ENCODE measurements at regions not wholly inside any gene's neighbourhood (a gene's known extent, or its start where the extent isn't known, plus 50 kb on each side); places are given as distances from the start of the nearest gene placed in this dataset.

DNA sequence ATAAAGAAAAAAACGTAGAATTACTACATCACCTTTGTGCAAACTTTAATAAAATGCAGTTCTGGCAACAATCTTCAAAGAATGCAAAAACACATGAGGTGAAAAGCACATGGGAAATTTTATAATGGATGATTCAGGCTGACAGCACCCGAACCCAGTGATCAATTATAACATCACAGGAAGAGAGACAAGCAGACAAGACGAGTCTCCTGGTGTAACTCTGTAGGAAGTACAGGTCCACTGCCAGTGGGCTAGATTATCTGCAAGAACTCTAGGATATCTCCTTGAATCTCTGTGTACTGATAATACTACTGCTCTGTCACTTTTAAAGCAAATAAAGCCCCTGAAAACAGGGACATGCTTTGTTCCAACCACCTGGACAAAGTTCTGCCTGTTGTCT is 58.9 kb upstream of the NXF3 start:
- Histone ChIP-seq H3K27me3 (no peaks in the 10 kb centered on the region), H3K27ac (no peak overlapping the region), H3K4me3 (no peak overlapping the region), H3K9me3 (no peaks in the 10 kb centered on the region), H3K4me1 (peaks cover 0 to 3% (median 0%) of the 10 kb centered on the region in 4 donors), H3K36me3 (no peaks in the 10 kb centered on the region)
- no peak for DNase-seq
- in situ Hi-C loops (cut with MboI; ENCODE audit: low pct_ligation_motif_present in 1 of 4, low pct_unique_long_range_greater_than_20kb in 1 of 4, low sequenced_read_pairs in 3 of 4), result loop anchor here in 3 of 4 donors (10.0 to 25.0 kb wide), 3 partner anchors 189 to 214 kb away; partner anchors contain the start of gene RAB40AL (in 1 of the 3)
- TF ChIP-seq POLR2AphosphoS5 (IDR thresholded peaks at IDR 0.05) (no peak), EP300 (IDR thresholded peaks at IDR 0.05; ENCODE audit: low read depth) (no peak), POLR2A (IDR thresholded peaks at IDR 0.05) (no peak)
- TF ChIP-seq, protein P1, sequence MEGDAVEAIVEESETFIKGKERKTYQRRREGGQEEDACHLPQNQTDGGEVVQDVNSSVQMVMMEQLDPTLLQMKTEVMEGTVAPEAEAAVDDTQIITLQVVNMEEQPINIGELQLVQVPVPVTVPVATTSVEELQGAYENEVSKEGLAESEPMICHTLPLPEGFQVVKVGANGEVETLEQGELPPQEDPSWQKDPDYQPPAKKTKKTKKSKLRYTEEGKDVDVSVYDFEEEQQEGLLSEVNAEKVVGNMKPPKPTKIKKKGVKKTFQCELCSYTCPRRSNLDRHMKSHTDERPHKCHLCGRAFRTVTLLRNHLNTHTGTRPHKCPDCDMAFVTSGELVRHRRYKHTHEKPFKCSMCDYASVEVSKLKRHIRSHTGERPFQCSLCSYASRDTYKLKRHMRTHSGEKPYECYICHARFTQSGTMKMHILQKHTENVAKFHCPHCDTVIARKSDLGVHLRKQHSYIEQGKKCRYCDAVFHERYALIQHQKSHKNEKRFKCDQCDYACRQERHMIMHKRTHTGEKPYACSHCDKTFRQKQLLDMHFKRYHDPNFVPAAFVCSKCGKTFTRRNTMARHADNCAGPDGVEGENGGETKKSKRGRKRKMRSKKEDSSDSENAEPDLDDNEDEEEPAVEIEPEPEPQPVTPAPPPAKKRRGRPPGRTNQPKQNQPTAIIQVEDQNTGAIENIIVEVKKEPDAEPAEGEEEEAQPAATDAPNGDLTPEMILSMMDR (IDR thresholded peaks at IDR 0.05), result no peak
- WGBS, 2 donors (ENCODE audit: low coverage in 1 of 2), result 34 to 44% methylated on average over 2 to 3 of the region's 3 CpGs
- intact Hi-C loops (cut with DNase I; ENCODE audit: low total_unique reads), result no loop called here

DNA sequence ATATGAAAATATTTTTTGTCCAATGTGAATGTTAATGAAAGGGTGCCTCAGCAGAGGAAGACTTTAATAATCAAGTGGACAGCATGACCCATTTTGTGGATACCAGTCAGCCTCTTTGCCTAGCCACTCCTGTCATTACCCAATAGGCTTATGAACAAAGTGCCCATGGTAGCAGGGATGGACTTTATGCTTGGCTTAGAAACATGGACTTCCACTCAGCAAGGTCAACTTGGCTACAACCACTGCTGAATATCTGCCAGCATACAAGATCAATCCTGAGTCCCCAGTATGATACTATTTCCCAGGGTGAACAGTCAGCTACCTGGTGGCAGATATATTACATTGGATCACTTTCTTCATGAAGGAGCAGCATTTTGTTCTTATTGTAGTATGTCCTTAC is 56.7 kb upstream of the NXF3 start:
- intact Hi-C loops (cut with DNase I; ENCODE audit: low total_unique reads), result no loop called here
- H3K36me3 ChIP-seq, result no peaks in the 10 kb centered on the region
- peaks cover 0 to 3% (median 0%) of the 10 kb centered on the region in 4 donors for H3K4me1 ChIP-seq
- H3K27me3 ChIP-seq, result no peaks in the 10 kb centered on the region
- TF ChIP-seq EP300 (IDR thresholded peaks at IDR 0.05; ENCODE audit: low read depth) (no peak), POLR2A (IDR thresholded peaks at IDR 0.05) (no peak), POLR2AphosphoS5 (IDR thresholded peaks at IDR 0.05) (no peak)
- TF ChIP-seq, protein P1 (IDR thresholded peaks at IDR 0.05), result no peak
- H3K9me3 ChIP-seq, result no peaks in the 10 kb centered on the region
- DNase-seq, result no peak
- H3K4me3 ChIP-seq, result no peak overlapping the region
- in situ Hi-C loops (cut with MboI; ENCODE audit: low pct_ligation_motif_present in 1 of 4, low pct_unique_long_range_greater_than_20kb in 1 of 4, low sequenced_read_pairs in 3 of 4), result loop anchor here in 3 of 4 donors (10.0 to 25.0 kb wide), 3 partner anchors 187 to 212 kb away; partner anchors contain the start of gene RAB40AL (in 1 of the 3)
- no peak overlapping the region for H3K27ac ChIP-seq

DNA sequence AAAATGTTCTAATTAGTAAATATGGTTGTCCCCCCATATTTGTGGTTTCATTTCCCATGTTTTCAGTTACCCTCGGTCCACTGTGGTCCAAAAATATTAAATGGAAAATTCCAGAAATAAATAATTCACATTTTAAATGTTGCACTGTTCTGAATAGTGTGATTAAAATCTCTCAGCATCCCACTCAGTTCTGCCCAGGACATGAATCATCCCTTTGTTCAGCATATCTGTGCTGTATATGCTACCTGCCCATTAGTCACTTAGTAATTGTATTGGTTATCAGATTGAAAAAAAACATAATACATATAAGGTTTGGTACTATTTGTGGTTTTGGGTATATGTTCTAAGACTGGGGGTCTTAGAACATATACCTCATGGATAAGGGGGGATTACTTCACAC is 55.1 kb upstream of the NXF3 start:
- intact Hi-C loops (cut with DNase I; ENCODE audit: low total_unique reads), result no loop called here
- 53 to 57% methylated on average over 1 of the region's 1 CpG for WGBS, 2 donors (ENCODE audit: low coverage in 1 of 2)
- H3K9me3 ChIP-seq, result no peaks in the 10 kb centered on the region
- DNase-seq, result no peak
- no peaks in the 10 kb centered on the region for H3K36me3 ChIP-seq
- TF ChIP-seq, protein P1 (IDR thresholded peaks at IDR 0.05), result no peak
- no peak for TF ChIP-seq EP300 (IDR thresholded peaks at IDR 0.05; ENCODE audit: low read depth)
- no peak for TF ChIP-seq POLR2A (IDR thresholded peaks at IDR 0.05)
- no peak for TF ChIP-seq POLR2AphosphoS5 (IDR thresholded peaks at IDR 0.05)
- H3K27ac ChIP-seq, result no peak overlapping the region
- H3K4me3 ChIP-seq, result no peak overlapping the region
- in situ Hi-C loops (cut with MboI; ENCODE audit: low pct_ligation_motif_present in 1 of 4, low pct_unique_long_range_greater_than_20kb in 1 of 4, low sequenced_read_pairs in 3 of 4), result no loop called here
- no peaks in the 10 kb centered on the region for H3K27me3 ChIP-seq
- peaks cover 0 to 3% (median 0%) of the 10 kb centered on the region in 4 donors for H3K4me1 ChIP-seq
